ENCODE measurements at regions not wholly inside any gene's neighbourhood (a gene's known extent, or its start where the extent isn't known, plus 50 kb on each side); places are given as distances from the start of the nearest gene placed in this dataset.

DNA sequence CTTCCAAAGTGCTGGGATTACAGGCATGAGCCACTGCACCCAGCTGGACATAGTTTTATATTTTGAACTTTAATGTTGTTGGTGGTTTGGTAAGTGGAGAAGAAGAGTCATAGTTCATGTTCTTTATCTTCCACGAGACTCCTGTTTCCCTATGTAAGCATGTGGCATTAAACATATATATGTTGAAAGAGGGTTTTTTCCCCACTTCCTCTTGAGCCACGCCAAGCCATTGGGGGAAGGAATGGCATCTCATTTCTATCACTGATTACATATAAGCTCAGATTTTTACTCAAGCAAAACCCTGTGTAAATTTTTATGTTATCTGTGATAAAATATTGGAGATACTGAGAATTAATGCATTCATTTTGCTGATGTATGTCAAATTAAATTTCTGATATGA lies 300.4 kb downstream of the PHF14 start:
- TF ChIP-seq, protein P1, sequence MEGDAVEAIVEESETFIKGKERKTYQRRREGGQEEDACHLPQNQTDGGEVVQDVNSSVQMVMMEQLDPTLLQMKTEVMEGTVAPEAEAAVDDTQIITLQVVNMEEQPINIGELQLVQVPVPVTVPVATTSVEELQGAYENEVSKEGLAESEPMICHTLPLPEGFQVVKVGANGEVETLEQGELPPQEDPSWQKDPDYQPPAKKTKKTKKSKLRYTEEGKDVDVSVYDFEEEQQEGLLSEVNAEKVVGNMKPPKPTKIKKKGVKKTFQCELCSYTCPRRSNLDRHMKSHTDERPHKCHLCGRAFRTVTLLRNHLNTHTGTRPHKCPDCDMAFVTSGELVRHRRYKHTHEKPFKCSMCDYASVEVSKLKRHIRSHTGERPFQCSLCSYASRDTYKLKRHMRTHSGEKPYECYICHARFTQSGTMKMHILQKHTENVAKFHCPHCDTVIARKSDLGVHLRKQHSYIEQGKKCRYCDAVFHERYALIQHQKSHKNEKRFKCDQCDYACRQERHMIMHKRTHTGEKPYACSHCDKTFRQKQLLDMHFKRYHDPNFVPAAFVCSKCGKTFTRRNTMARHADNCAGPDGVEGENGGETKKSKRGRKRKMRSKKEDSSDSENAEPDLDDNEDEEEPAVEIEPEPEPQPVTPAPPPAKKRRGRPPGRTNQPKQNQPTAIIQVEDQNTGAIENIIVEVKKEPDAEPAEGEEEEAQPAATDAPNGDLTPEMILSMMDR (IDR thresholded peaks at IDR 0.05; ENCODE audit: extremely low read depth in 1 of 2, insufficient read depth in 1 of 2, low read depth in 1 of 2, low read length in 2 of 2), result no peak
- TF ChIP-seq POLR2AphosphoS5 (IDR thresholded peaks at IDR 0.05; ENCODE audit: insufficient read depth, low read depth, low read length) (no peak), POLR2A (IDR thresholded peaks at IDR 0.05; ENCODE audit: low read depth, low read length) (no peak), JUN (IDR thresholded peaks at IDR 0.05; ENCODE audit: borderline replicate concordance, insufficient read depth, insufficient read length, low read depth) (no peak)
- TF ChIP-seq, protein P2, sequence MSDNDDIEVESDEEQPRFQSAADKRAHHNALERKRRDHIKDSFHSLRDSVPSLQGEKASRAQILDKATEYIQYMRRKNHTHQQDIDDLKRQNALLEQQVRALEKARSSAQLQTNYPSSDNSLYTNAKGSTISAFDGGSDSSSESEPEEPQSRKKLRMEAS (IDR thresholded peaks at IDR 0.05; ENCODE audit: insufficient read depth, insufficient read length), result no peak

Data from endothelial cell of umbilical vein (primary cell).